SK-N-MC (cell line): ENCODE measurements at regions not wholly inside any gene's neighbourhood (a gene's known extent, or its start where the extent isn't known, plus 50 kb on each side); places are given as distances from the start of the nearest gene placed in this dataset.

Source experiments
- DNase-seq: peaks from one replicate; pipeline ENCODE4 v3.0.0-alpha.2; 2011; ENCODE audit warnings: low read depth, low spot score
- H3K27ac ChIP-seq: fragments of 200-600 bp; sonication (generic); 2 replicates; pipeline ENCODE4 v1.5.1; 2016; ENCODE audit warnings: mixed run types
- H3K36me3 ChIP-seq: fragments of 200-600 bp; sonication (generic); 2 replicates; pipeline ENCODE4 v1.6.1; 2017; ENCODE audit warnings: antibody characterized with exemption, low read length, mixed read lengths; ENCODE audit not compliant: insufficient read depth
- H3K4me3 ChIP-seq: fragments of 200-600 bp; sonication (generic); 2 replicates; pipeline ENCODE4 v1.5.1; 2016
- H3K9ac ChIP-seq: fragments of 200-600 bp; sonication (generic); 2 replicates; pipeline ENCODE4 v1.8.0; 2017; ENCODE audit warnings: mixed run types, mixed read lengths; ENCODE audit not compliant: insufficient read length
- H3K9me3 ChIP-seq: fragments of 200-600 bp; sonication (generic); 2 replicates; pipeline ENCODE4 v1.6.1; 2017; ENCODE audit warnings: low read depth, mild to moderate bottlenecking, antibody characterized with exemption, low read length, moderate library complexity, mixed read lengths
- EZH2 ChIP-seq: fragments of 200-600 bp; sonication (generic); IDR thresholded peaks from one replicate; pipeline ENCODE4 v1.6.1; 2017; ENCODE audit warnings: antibody characterized with exemption
- FOXP2 ChIP-seq: optimal IDR thresholded peaks from 2 replicates; pipeline ENCODE3; 2011; ENCODE audit warnings: mild to moderate bottlenecking, moderate library complexity; ENCODE audit not compliant: insufficient read depth; ENCODE audit errors: extremely low read length, control extremely low read depth
- POLR2AphosphoS5 ChIP-seq: IDR thresholded peaks from 2 replicates; pipeline ENCODE4 v1.6.1; 2012; ENCODE audit warnings: mild to moderate bottlenecking, low read depth, low read length, borderline replicate concordance

DNA sequence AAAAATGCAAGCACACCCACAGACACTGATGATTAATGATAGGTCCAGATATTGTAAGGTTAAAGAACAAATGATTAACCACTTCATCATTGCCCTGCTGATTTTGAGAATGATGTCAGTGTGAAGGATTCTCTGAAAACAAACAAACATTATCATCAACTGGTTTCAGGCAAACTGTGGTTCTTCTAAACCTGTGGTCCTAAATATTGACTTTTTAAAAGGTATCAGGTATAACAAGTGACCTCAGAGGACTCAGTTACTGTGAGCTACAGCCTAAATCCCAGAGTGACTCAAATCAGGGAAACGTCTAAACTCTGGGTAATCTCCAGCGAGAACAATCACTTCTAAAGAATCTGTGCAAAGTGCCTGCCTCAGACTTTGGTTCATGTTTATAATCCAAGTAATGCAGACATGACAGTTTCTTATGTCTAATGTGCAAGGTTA is 172.3 kb upstream of the CDH6 start:
- H3K9me3 ChIP-seq = no peaks in the 10 kb centered on the region
- H3K9ac ChIP-seq = no peak overlapping the region
- H3K36me3 ChIP-seq = no peaks in the 10 kb centered on the region
- TF ChIP-seq EZH2 = no peak
- no peak for TF ChIP-seq FOXP2
- no peak for TF ChIP-seq POLR2AphosphoS5
- H3K27ac ChIP-seq = no peak overlapping the region
- no peak overlapping the region for H3K4me3 ChIP-seq
- DNase-seq = no peak

DNA sequence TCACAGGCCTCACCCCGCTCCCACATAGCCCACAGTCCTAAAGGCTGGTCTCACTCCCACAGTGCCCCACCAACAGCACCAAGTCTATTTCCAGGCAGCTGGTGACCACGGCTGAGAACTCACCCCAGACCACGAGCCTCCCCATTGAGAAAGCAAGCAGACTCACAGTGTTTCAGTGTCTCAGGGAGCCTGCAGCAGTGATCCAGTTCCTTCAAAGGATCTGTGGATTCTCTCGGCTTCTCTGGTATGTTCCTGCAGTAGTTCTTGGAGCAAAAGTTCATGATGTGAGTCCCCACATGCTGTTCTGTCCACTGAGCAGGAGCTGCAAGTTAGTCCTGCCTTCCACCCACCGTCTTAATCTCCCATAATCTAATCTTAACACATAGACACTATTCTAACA is 185.3 kb upstream of the CDH6 start:
- no peaks in the 10 kb centered on the region for H3K9me3 ChIP-seq
- no peak for DNase-seq
- no peak overlapping the region for H3K4me3 ChIP-seq
- H3K9ac ChIP-seq = no peak overlapping the region
- H3K36me3 ChIP-seq = no peaks in the 10 kb centered on the region
- no peak overlapping the region for H3K27ac ChIP-seq
- TF ChIP-seq POLR2AphosphoS5 (no peak), FOXP2 (no peak), EZH2 (no peak)

DNA sequence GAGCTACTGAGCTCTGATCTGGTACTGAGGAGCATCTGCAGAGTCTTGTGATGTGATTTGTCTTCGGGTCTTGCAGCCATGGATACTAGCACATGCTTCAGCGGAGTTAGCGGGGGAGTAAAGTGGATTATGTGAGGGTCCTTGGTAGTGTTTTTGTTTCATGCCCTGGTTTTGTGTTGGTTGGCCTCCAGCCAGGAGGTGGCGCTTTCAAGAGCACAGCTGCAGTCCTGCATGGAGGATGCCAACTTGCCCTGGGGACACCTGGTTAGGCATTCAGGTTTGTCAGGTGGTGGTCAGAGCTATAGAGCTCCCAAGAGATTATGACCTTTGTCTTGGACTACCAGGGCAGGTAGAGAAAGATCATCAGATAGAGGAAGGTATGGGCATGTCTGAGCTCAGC is 185.8 kb upstream of the CDH6 start:
- Histone ChIP-seq H3K4me3 (no peak overlapping the region), H3K9ac (no peak overlapping the region), H3K9me3 (no peaks in the 10 kb centered on the region), H3K36me3 (no peaks in the 10 kb centered on the region), H3K27ac (no peak overlapping the region)
- no peak for DNase-seq
- no peak for TF ChIP-seq FOXP2
- no peak for TF ChIP-seq EZH2
- no peak for TF ChIP-seq POLR2AphosphoS5

DNA sequence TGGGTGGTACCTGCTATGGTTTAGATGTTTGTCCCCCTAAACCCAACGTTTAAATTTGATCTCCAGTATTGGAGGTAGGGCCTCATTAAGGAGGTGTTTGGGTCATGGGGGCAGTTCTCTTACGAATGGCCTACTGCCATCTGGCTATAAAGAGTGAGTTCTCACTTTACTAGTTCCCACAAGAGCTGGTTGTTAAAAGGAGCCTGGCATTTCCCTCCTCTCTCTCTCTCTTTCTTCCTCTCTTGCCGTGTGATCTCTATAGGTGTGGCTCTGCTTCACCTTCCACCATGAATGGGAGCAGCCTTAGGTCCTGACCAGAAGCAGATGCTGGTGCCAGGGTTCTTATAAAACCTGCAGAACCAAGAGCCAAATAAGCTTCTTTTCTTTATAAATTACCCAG is 193.2 kb upstream of the CDH6 start:
- H3K9ac ChIP-seq = no peak overlapping the region
- H3K27ac ChIP-seq = no peak overlapping the region
- no peaks in the 10 kb centered on the region for H3K36me3 ChIP-seq
- no peak for DNase-seq
- no peak for TF ChIP-seq EZH2
- no peak for TF ChIP-seq POLR2AphosphoS5
- no peak for TF ChIP-seq FOXP2
- H3K4me3 ChIP-seq = no peak overlapping the region
- no peaks in the 10 kb centered on the region for H3K9me3 ChIP-seq

DNA sequence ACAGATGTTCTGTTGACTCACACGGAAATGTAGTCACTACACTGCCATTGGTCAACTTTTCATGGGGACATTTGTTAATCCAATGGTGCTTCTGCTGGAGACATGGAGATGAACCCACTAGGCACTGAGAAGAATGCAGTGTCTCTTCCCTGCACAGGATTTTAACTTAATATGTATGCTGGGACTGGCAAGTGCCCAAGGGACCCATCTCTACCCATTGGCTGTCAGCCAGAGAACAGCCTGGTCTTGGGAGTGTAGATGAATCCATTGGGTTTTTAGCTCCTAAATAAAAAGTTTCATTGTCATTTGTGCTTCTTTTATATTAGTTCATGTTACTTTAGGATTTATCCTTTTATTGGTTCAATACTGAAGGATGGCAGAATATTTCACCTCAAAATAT is 195.8 kb upstream of the CDH6 start:
- Histone ChIP-seq H3K4me3 (no peak overlapping the region), H3K9ac (no peak overlapping the region), H3K36me3 (no peaks in the 10 kb centered on the region), H3K9me3 (no peaks in the 10 kb centered on the region), H3K27ac (no peak overlapping the region)
- TF ChIP-seq EZH2 = no peak
- no peak for TF ChIP-seq POLR2AphosphoS5
- no peak for TF ChIP-seq FOXP2
- DNase-seq = no peak

DNA sequence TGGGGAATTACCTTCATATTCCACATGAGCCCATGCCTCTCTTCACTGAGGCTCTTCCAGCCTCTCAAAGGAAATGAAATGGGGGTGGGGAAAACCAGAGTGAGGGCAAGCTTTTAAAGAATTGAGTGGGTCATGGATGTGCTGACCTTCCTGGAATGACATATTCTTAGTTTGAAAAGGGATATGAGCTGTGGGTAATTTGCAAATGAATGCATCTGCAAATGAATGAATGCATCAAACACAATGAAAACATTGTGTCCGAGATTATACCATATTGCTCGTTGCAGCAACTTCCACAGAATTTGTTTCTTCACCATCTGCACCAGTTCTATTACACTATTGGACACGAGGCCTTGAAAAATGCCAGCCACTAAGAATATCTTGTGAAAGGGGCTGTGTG is 198.6 kb upstream of the CDH6 start:
- Histone ChIP-seq H3K9ac (no peak overlapping the region), H3K27ac (no peak overlapping the region), H3K4me3 (no peak overlapping the region), H3K9me3 (no peaks in the 10 kb centered on the region), H3K36me3 (no peaks in the 10 kb centered on the region)
- TF ChIP-seq EZH2 = no peak
- no peak for DNase-seq

GRCh38 chr5:30994176-30994575 is 199.3 kb upstream of the CDH6 start:
- no peak for DNase-seq
- Histone ChIP-seq H3K36me3 (no peaks in the 10 kb centered on the region), H3K27ac (no peak overlapping the region), H3K9ac (no peak overlapping the region), H3K4me3 (no peak overlapping the region), H3K9me3 (no peaks in the 10 kb centered on the region)
- TF ChIP-seq POLR2AphosphoS5 (no peak), EZH2 (no peak), FOXP2 (no peak)

DNA sequence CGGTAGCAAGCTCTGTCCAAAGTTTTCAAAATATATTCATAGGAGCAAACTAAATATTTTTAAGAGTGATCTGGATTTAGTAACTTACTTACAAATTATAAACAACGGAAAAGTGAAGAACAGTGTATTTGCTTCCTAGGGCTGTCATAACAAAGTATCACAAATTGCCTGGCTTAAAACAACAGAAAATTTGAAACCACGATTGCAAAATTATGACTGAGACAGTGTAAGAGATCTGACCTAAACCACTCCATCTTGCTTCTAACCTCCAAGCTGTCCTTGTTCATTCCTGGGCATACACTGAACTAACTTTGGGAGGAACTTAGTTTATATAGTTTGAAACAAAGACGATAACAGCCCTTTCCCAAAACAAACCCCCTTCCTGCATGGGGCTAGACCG is 202.0 kb upstream of the CDH6 start:
- no peaks in the 10 kb centered on the region for H3K36me3 ChIP-seq
- no peak overlapping the region for H3K4me3 ChIP-seq
- no peak overlapping the region for H3K27ac ChIP-seq
- no peak for DNase-seq
- H3K9me3 ChIP-seq = no peaks in the 10 kb centered on the region
- no peak overlapping the region for H3K9ac ChIP-seq
- TF ChIP-seq POLR2AphosphoS5 (no peak), EZH2 (no peak), FOXP2 (no peak)

GRCh38 chr5:30981576-30981975 is 211.9 kb upstream of the CDH6 start:
- TF ChIP-seq POLR2AphosphoS5 (no peak), FOXP2 (no peak), EZH2 (no peak)
- H3K9me3 ChIP-seq = no peaks in the 10 kb centered on the region

DNA sequence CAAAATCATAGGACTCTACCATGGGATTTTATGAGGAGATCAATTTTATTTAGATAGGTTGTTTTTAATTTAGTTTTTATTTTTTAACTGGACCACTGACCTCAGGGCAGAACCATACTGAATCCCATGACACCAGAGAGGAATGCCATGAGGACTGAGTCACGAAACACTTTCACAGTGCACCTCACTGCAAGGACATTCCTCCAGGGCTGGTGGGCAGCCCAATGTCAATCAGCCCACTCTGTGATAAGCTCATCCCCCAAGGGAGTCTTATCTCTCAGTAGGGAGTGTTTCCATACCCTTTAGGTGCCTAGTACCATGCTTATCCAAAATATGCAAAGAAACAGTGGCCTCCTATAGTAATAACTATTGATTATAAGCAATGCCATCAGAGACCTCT is 224.5 kb upstream of the CDH6 start:
- no peak for TF ChIP-seq FOXP2
- TF ChIP-seq POLR2AphosphoS5 = no peak
- no peak for TF ChIP-seq EZH2
- no peak for DNase-seq

More at GRCh38 chr5:30981576-30981975, 211.9 kb upstream of the CDH6 start:
- no peaks in the 10 kb centered on the region for H3K36me3 ChIP-seq
- H3K27ac ChIP-seq = no peak overlapping the region
- H3K4me3 ChIP-seq = no peak overlapping the region
- no peak for DNase-seq
- no peak overlapping the region for H3K9ac ChIP-seq

DNA sequence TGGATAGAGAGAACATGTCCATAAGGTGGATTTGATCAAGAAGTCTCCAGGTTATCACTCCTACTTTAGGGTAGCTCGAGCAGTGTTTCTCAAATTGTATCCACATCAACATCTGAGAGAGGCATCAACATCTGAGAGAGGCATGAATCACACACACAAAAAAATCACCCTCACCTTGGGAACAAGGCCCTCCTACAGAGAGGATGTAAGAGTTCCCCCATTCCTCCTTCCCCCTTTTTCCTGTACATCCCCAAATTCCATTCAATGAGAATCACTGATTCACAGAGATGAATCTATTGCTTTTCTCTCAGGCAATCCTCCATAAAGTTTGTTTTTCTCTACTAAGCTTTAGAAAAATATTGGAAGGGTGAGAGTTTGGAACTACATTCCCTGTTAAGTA is 233.4 kb upstream of the CDH6 start:
- H3K9ac ChIP-seq = no peak overlapping the region
- H3K27ac ChIP-seq = no peak overlapping the region
- H3K36me3 ChIP-seq = no peaks in the 10 kb centered on the region
- no peak for DNase-seq
- no peaks in the 10 kb centered on the region for H3K9me3 ChIP-seq
- H3K4me3 ChIP-seq = no peak overlapping the region
- TF ChIP-seq POLR2AphosphoS5 (no peak), FOXP2 (no peak), EZH2 (no peak)

More for the DNA sequence above, 224.5 kb upstream of the CDH6 start:
- no peaks in the 10 kb centered on the region for H3K9me3 ChIP-seq
- H3K4me3 ChIP-seq = no peak overlapping the region
- no peak overlapping the region for H3K27ac ChIP-seq
- H3K9ac ChIP-seq = no peak overlapping the region
- H3K36me3 ChIP-seq = no peaks in the 10 kb centered on the region
